GM12878 (cell line): ENCODE measurements at regions not wholly inside any gene's neighbourhood (a gene's known extent, or its start where the extent isn't known, plus 50 kb on each side); places are given as distances from the start of the nearest gene placed in this dataset.

Experiments used
- ATAC-seq: fragments of 200-7000 bp; cut with Tn5 transposase; 3 replicates; pipeline ENCODE4 v1.9.1; 2020; ENCODE audit warnings: mild to moderate bottlenecking, moderate library complexity
- BruUV-seq: library from RNA; stranded (reverse); fragments of 400-500 nt; replicated peaks from 2 replicates; lab custom pipeline; 2021; lab: Mats Ljungman, UMichigan
- CTCF ChIA-PET: fragments of 300-600 bp; sonication (Branson Sonifier 250); formaldehyde crosslinking; extraction: SDS; loops from one replicate; lab custom pipeline; 2021; ENCODE audit warnings: inconsistent platforms; lab: Yijun Ruan, JAX
- POLR2A ChIA-PET: fragments of 350-600 bp; formaldehyde crosslinking; extraction: SDS; loops from one replicate; lab custom pipeline; 2021; ENCODE audit warnings: inconsistent platforms; lab: Charles Lee
- RAD21 ChIA-PET: fragments of 300-600 bp; sonication (Branson Sonifier 250); formaldehyde crosslinking; loops from one replicate; lab custom pipeline; 2023; ENCODE audit warnings: antibody characterized with exemption; ENCODE audit not compliant: unreplicated experiment; lab: Charles Lee
- SMC1A ChIA-PET: fragments of 300-600 bp; sonication (Branson Sonifier 250); formaldehyde crosslinking; loops from one replicate; lab custom pipeline; 2023; ENCODE audit not compliant: unreplicated experiment, uncharacterized antibody; lab: Charles Lee
- DNase-seq: peaks from one replicate; pipeline ENCODE4 v3.0.0-alpha.2; 2011; ENCODE audit warnings: low read depth, low spot score
- FAIRE-seq: peaks from 3 replicates; lab custom pipeline; 2011; peaks lifted over from hg19 to GRCh38; lab: Jason Lieb, UNC
- H2AFZ ChIP-seq: 2 replicates; pipeline ENCODE4 v1.6.0; 2011; ENCODE audit warnings: low read depth, low read length, control low read depth; ENCODE audit not compliant: control insufficient read depth
- H3K27ac ChIP-seq: 2 replicates; pipeline ENCODE4 v1.5.1; 2011; ENCODE audit warnings: control low read depth; ENCODE audit not compliant: control insufficient read depth, insufficient read depth
- H3K27me3 ChIP-seq, 2 experiments: replicated peaks in 1 of 2; 2 replicates each; pipeline versions ENCODE4 v1.6.0 to v1.6.1; 2011; ENCODE audit warnings: low read length in 1 of 2; ENCODE audit not compliant: control insufficient read depth in 2 of 2, insufficient read depth in 2 of 2
- H3K36me3 ChIP-seq, 2 experiments: 2 replicates each; pipeline ENCODE4 v1.5.1; 2011; ENCODE audit warnings: low read length in 1 of 2; ENCODE audit not compliant: control insufficient read depth in 2 of 2, insufficient read depth in 2 of 2
- H3K4me1 ChIP-seq: 2 replicates; pipeline ENCODE4 v1.6.1; 2011; ENCODE audit warnings: mild to moderate bottlenecking, low read length, moderate library complexity, mixed read lengths; ENCODE audit not compliant: control insufficient read depth, insufficient read depth
- H3K4me2 ChIP-seq: 2 replicates; pipeline ENCODE4 v1.6.0; 2011; ENCODE audit warnings: control low read depth; ENCODE audit not compliant: control insufficient read depth, insufficient read depth
- H3K4me3 ChIP-seq: fragments of 200-600 bp; sonication (generic); 2 replicates; pipeline ENCODE4 v1.5.1; 2016
- H3K79me2 ChIP-seq: 2 replicates; pipeline ENCODE4 v1.6.0; 2011; ENCODE audit warnings: low read length; ENCODE audit not compliant: control insufficient read depth, insufficient read depth
- H3K9ac ChIP-seq: 2 replicates; pipeline ENCODE4 v1.8.0; 2011; ENCODE audit warnings: low read length, control low read depth, mixed read lengths; ENCODE audit not compliant: control insufficient read depth, insufficient read depth
- H3K9me3 ChIP-seq: replicated peaks from 3 replicates; pipeline ENCODE4 v1.5.1; 2011; ENCODE audit warnings: mild to moderate bottlenecking, low read length; ENCODE audit not compliant: control insufficient read depth, insufficient read depth
- H4K20me1 ChIP-seq: 2 replicates; pipeline ENCODE4 v1.6.0; 2011; ENCODE audit not compliant: control insufficient read depth, insufficient read depth
- CBX5 ChIP-seq: sonication (generic); IDR thresholded peaks from 2 replicates; pipeline ENCODE4 v1.6.1; 2016; ENCODE audit warnings: low read depth, moderate library complexity, mild to moderate bottlenecking, inconsistent platforms
- CREB1 ChIP-seq: IDR thresholded peaks from 2 replicates; pipeline ENCODE4 v1.6.1; 2012; ENCODE audit warnings: low read depth, mild to moderate bottlenecking, inconsistent platforms
- E2F4 ChIP-seq: IDR thresholded peaks from 2 replicates; pipeline ENCODE4 v1.6.1; 2012; ENCODE audit warnings: low read depth, low read length, improper control_type of control experiment
- E4F1 ChIP-seq: fragments of 450-650 bp; IDR thresholded peaks from 2 replicates; pipeline ENCODE4 v1.6.1; 2018; ENCODE audit warnings: borderline replicate concordance, mild to moderate bottlenecking; ENCODE audit not compliant: partially characterized antibody
- FOXM1 ChIP-seq: IDR thresholded peaks from 2 replicates; pipeline ENCODE4 v1.6.1; 2012; ENCODE audit warnings: low read depth, mild to moderate bottlenecking, inconsistent platforms, low read length, moderate library complexity
- HDAC2 ChIP-seq: fragments of 200-600 bp; sonication (generic); IDR thresholded peaks from 2 replicates; pipeline ENCODE4 v1.6.1; 2017
- JUNB ChIP-seq: IDR thresholded peaks from 2 replicates; pipeline ENCODE4 v1.6.1; 2016; ENCODE audit warnings: antibody characterized with exemption, mild to moderate bottlenecking
- NFIC ChIP-seq: IDR thresholded peaks from 2 replicates; pipeline ENCODE4 v1.6.1; 2012; ENCODE audit warnings: low read depth, mild to moderate bottlenecking, inconsistent platforms, low read length, moderate library complexity
- NFXL1 ChIP-seq: fragments of 450-650 bp; IDR thresholded peaks from 2 replicates; pipeline ENCODE4 v1.6.1; 2017; ENCODE audit warnings: antibody characterized with exemption, mild to moderate bottlenecking, borderline replicate concordance
- PML ChIP-seq: IDR thresholded peaks from 2 replicates; pipeline ENCODE4 v1.6.1; 2012; ENCODE audit warnings: low read length, inconsistent platforms
- POLR2A ChIP-seq: IDR thresholded peaks from 2 replicates; pipeline ENCODE4 v1.6.1; 2011; ENCODE audit warnings: low read depth, mild to moderate bottlenecking, low read length
- RAD21 ChIP-seq: IDR thresholded peaks from 2 replicates; pipeline ENCODE4 v1.6.1; 2011; ENCODE audit warnings: mild to moderate bottlenecking, low read depth, low read length, moderate library complexity; ENCODE audit not compliant: insufficient read depth
- SUZ12 ChIP-seq: fragments of 200-600 bp; sonication (generic); IDR thresholded peaks from one replicate; pipeline ENCODE4 v1.6.1; 2018; ENCODE audit warnings: antibody characterized with exemption, mild to moderate bottlenecking; ENCODE audit not compliant: unreplicated experiment
- USF2 ChIP-seq: IDR thresholded peaks from 2 replicates; pipeline ENCODE4 v1.6.1; 2011; ENCODE audit warnings: low read depth, low read length, improper control_type of control experiment, borderline replicate concordance
- ZNF592 ChIP-seq: fragments of 450-650 bp; IDR thresholded peaks from 2 replicates; pipeline ENCODE4 v1.6.1; 2017; ENCODE audit warnings: mild to moderate bottlenecking, moderate library complexity
- WGBS: methylation state at CpG from one replicate; pipeline ENCODE4 v1.1.6; 2016; ENCODE audit warnings: low lambda C conversion rate; ENCODE audit not compliant: insufficient replicate concordance, insufficient coverage; ENCODE audit errors: missing lambda C conversion rate; 5-methylcytosine and 5-hydroxymethylcytosine counted together
- in situ Hi-C: fragments of 300-500 bp; cut with MboI; formaldehyde crosslinking; loops from 9 replicates; pipeline ENCODE4 v1.14.3; 2018; ENCODE audit warnings: mixed read lengths
- intact Hi-C: fragments of 100-400 bp; cut with micrococcal nuclease; formaldehyde crosslinking; loops from one replicate; pipeline ENCODE4 v1.14.2; 2022; ENCODE audit not compliant: unreplicated experiment

GRCh38 chr1:43044572-43045361, 86.1 kb upstream of the SLC2A1 start:
- CTCF ChIA-PET = interaction anchor here (1.0 kb wide), 1 partner anchor 29 kb away, joined by 3 read pairs; no protein-coding TSS in a partner anchor
- Histone ChIP-seq H4K20me1 (no peaks in the 10 kb centered on the region), H3K27me3 (no peaks in the 10 kb centered on the region; a peak in 2 of 4 replicates), H3K4me1 (no peaks in the 10 kb centered on the region), H2AFZ (no peak overlapping the region), H3K4me3 (no peak overlapping the region), H3K9ac (no peak overlapping the region), H3K36me3 (no peaks in the 10 kb centered on the region), H3K9me3 (no peaks in the 10 kb centered on the region), H3K79me2 (no peaks in the 10 kb centered on the region), H3K27ac (no peak overlapping the region), H3K4me2 (no peak overlapping the region)
- intact Hi-C loops (no loop called here), in situ Hi-C loops (no loop called here)
- BruUV-seq = no TSS peak
- SMC1A ChIA-PET = interaction anchor here (0.6 kb wide), 1 partner anchor 13 kb away, joined by 3 read pairs; no protein-coding TSS in a partner anchor
- WGBS = 38% methylated on average over 6 of the region's 6 CpGs
- ATAC-seq (no peak), FAIRE-seq (no peak), DNase-seq (no peak)
- POLR2A ChIA-PET = no interaction called here
- RAD21 ChIA-PET = no interaction called here
- TF ChIP-seq USF2 (no peak), JUNB (no peak), NFXL1 (no peak), E2F4 (no peak), POLR2A (no peak), E4F1 (no peak), PML (no peak), RAD21 (no peak), HDAC2 (no peak), CREB1 (no peak), NFIC (no peak), FOXM1 (no peak), CBX5 (no peak), ZNF592 (no peak), SUZ12 (no peak)
